ENCODE measurements at regions not wholly inside any gene's neighbourhood (a gene's known extent, or its start where the extent isn't known, plus 50 kb on each side); places are given as distances from the start of the nearest gene placed in this dataset.
"Not testable (repeated sequence)": the region's sequence is repeated elsewhere in the genome, so short reads cannot be mapped to it uniquely, and the experiment has no call there.

DNA sequence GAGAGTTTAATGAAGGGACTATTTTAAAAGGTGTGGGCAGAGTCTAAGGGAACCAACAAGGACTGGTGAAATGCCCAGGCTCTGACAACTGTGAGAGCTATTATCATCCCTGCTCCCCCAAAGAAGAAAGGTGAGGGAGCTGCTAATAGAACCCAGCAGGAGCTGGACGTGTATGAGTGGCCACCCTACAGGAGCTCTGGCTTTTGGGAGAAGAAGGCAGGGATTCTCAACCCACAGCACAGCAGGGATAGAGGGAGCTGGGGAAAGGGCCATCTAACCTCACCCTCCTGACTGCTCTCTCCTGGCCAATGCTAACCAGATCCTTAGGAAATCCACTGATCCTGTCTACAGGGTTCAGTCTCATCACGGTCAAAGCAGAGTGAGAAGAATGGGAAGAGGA lies 57.1 kb downstream of the GRIN2B start:
- H3K27me3 ChIP-seq (ENCODE audit: control insufficient read depth in 1 of 2, insufficient read depth in 2 of 2, low read length in 2 of 2): no peaks in the 10 kb centered on the region
- H3K9ac ChIP-seq (ENCODE audit: low read length in 2 of 2): no peak overlapping the region
- H3K4me1 ChIP-seq (ENCODE audit: control insufficient read depth, insufficient read depth, low read length): no peaks in the 10 kb centered on the region
- H3K4me3 ChIP-seq (ENCODE audit: low read length in 2 of 2): no peak overlapping the region
- no peaks in the 10 kb centered on the region for H3K36me3 ChIP-seq (ENCODE audit: control insufficient read depth in 2 of 2, insufficient read depth in 2 of 2, low read length in 2 of 2)
- H3K9me3 ChIP-seq (ENCODE audit: control insufficient read depth in 2 of 2, low read length in 2 of 2): no peaks in the 10 kb centered on the region
- H3K27ac ChIP-seq (ENCODE audit: low read length): no peak overlapping the region

DNA sequence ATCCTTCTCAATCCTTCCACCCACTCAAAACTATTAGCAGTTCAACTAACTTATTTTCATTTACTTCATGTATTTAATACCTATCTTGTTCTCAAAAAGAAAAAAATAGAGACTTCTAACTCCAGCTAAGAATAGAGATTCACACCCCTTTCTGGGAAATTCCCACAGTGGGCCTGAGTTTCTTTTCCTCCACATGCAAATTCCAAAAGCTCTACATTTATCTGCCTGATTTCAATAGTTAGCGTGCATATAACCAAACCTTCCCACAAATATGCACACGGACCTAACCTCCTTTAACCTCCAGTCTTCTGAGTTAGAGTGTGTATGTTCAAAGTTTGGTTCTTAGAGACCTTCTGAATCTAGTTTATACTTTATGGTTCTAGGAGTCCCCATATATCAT lies 62.5 kb downstream of the GRIN2B start:
- no peaks in the 10 kb centered on the region for H3K27me3 ChIP-seq (ENCODE audit: control insufficient read depth in 1 of 2, insufficient read depth in 2 of 2, low read length in 2 of 2)
- no peaks in the 10 kb centered on the region for H3K4me1 ChIP-seq (ENCODE audit: control insufficient read depth, insufficient read depth, low read length)
- no peak overlapping the region for H3K4me3 ChIP-seq (ENCODE audit: low read length in 2 of 2)
- H3K27ac ChIP-seq (ENCODE audit: low read length): no peak overlapping the region
- no peak overlapping the region for H3K9ac ChIP-seq (ENCODE audit: low read length in 2 of 2)
- H3K9me3 ChIP-seq (ENCODE audit: control insufficient read depth in 2 of 2, low read length in 2 of 2): no peaks in the 10 kb centered on the region
- no peaks in the 10 kb centered on the region for H3K36me3 ChIP-seq (ENCODE audit: control insufficient read depth in 2 of 2, insufficient read depth in 2 of 2, low read length in 2 of 2)

DNA sequence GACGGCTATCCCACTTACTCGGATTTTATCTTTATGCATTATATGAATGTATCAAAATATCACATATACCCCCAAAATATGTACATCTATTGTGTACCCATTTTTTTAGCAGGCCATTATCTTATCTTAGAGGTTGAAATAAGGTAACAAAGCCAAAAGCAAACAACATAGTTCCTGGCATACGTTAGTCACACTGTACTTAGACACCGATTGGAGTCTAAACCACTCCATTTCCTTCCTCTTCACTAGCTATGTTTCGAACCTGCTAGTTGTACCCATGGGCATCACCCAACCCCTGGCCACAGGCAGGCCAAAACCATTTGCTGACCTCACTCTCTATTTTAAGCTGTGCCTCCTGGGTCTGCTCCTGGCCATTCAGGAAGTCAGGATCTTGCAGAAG lies 66.3 kb downstream of the GRIN2B start:
- H3K4me3 ChIP-seq (ENCODE audit: low read length in 2 of 2): no peak overlapping the region
- H3K4me1 ChIP-seq (ENCODE audit: control insufficient read depth, insufficient read depth, low read length): no peaks in the 10 kb centered on the region
- H3K27me3 ChIP-seq (ENCODE audit: control insufficient read depth in 1 of 2, insufficient read depth in 2 of 2, low read length in 2 of 2): no peaks in the 10 kb centered on the region
- no peaks in the 10 kb centered on the region for H3K36me3 ChIP-seq (ENCODE audit: control insufficient read depth in 2 of 2, insufficient read depth in 2 of 2, low read length in 2 of 2)
- H3K9ac ChIP-seq (ENCODE audit: low read length in 2 of 2): no peak overlapping the region
- no peaks in the 10 kb centered on the region for H3K9me3 ChIP-seq (ENCODE audit: control insufficient read depth in 2 of 2, low read length in 2 of 2)
- no peak overlapping the region for H3K27ac ChIP-seq (ENCODE audit: low read length)

DNA sequence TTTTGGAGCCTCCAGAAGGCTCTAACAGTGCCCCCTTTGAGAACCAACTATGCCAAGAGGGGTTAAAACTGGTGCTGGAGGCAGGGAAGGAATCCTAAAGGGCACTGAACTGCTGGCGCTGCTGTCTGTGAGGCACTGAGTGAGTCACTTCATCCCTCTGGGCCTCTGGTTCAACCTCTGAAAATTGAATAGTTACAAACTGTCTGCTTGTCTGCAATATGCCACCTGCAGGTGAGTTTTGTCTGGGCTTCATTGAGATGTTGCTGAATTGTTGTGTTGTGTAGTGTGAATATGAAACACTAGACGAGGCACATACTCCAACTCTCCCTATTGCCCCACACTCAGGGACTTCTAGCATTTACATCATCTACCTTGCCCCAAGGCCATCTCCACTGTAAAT lies 68.0 kb downstream of the GRIN2B start:
- H3K27ac ChIP-seq (ENCODE audit: low read length): no peak overlapping the region
- H3K4me1 ChIP-seq (ENCODE audit: control insufficient read depth, insufficient read depth, low read length): no peaks in the 10 kb centered on the region

DNA sequence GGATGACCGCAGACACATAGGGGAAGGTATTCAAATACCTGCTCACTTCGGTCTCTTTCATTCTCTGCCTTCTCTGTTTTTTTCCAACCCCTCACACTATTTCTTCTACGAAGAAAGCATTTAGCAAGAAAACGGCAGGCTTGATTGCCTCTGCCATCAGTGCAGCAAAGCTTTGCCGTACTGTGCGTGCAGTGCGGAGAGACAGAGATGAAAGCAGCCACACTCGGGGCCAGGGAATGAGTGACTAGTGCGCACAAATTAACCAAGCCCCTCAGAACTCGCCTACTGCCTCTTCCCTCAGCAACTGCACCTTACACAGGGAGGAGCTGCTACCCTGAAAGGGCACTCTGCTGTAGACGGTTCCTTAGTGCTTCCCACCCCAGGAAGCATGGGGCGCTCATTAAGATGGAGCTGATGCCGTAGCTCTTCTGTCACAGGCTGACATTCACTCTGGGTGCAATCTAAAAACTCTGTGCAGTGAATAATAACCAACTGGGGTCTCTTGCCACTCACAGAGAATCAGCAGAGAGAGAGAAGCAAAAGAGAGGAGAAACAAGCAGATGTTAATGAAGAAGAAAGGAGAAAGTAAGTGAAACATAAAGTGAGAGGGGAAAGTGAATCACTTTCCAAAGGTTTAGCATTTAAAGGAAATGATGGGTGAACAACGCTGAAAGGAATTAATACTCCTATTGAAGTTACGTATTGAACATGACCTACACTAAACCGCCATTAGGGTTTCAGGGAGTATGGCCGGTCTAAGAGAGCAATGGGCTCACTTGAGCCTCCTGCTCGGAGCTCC lies 69.4 kb downstream of the GRIN2B start:
- Histone ChIP-seq H3K36me3 (ENCODE audit: control insufficient read depth in 2 of 2, insufficient read depth in 2 of 2, low read length in 2 of 2) (no peaks in the 10 kb centered on the region), H3K9me3 (ENCODE audit: control insufficient read depth in 2 of 2, low read length in 2 of 2) (no peaks in the 10 kb centered on the region), H3K9ac (ENCODE audit: low read length in 2 of 2) (no peak overlapping the region), H3K27ac (ENCODE audit: low read length) (no peak overlapping the region), H3K4me1 (ENCODE audit: control insufficient read depth, insufficient read depth, low read length) (no peaks in the 10 kb centered on the region), H3K27me3 (ENCODE audit: control insufficient read depth in 1 of 2, insufficient read depth in 2 of 2, low read length in 2 of 2) (no peaks in the 10 kb centered on the region), H3K4me3 (ENCODE audit: low read length in 2 of 2) (no peak overlapping the region)

More for the DNA sequence above, 68.0 kb downstream of the GRIN2B start:
- Histone ChIP-seq H3K9ac (ENCODE audit: low read length in 2 of 2) (no peak overlapping the region), H3K4me3 (ENCODE audit: low read length in 2 of 2) (no peak overlapping the region), H3K36me3 (ENCODE audit: control insufficient read depth in 2 of 2, insufficient read depth in 2 of 2, low read length in 2 of 2) (no peaks in the 10 kb centered on the region), H3K9me3 (ENCODE audit: control insufficient read depth in 2 of 2, low read length in 2 of 2) (no peaks in the 10 kb centered on the region), H3K27me3 (ENCODE audit: control insufficient read depth in 1 of 2, insufficient read depth in 2 of 2, low read length in 2 of 2) (no peaks in the 10 kb centered on the region)

DNA sequence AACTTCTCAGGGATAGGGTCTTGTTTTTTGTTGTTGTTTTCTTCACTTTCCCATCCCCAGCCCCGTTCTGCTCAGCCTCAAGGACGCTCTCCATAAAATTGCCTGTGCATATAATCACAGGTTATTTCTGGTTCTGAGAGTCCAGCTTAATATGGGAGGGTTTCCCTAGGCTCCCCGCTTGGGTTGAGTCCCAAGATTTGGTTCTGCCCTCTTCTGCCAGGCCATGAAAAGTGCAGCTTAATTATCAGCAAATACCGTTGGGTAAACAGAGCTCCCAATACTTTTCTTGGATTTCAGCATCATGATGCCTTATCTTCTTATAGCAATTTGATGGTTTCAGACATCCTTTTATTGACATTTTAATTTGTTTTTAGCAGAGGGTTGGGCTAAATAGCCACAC lies 75.6 kb downstream of the GRIN2B start:
- H3K27me3 ChIP-seq (ENCODE audit: control insufficient read depth in 1 of 2, insufficient read depth in 2 of 2, low read length in 2 of 2): no peaks in the 10 kb centered on the region
- H3K9me3 ChIP-seq (ENCODE audit: control insufficient read depth in 2 of 2, low read length in 2 of 2): no peaks in the 10 kb centered on the region
- H3K36me3 ChIP-seq (ENCODE audit: control insufficient read depth in 2 of 2, insufficient read depth in 2 of 2, low read length in 2 of 2): no peaks in the 10 kb centered on the region
- H3K27ac ChIP-seq (ENCODE audit: low read length): no peak overlapping the region
- no peak overlapping the region for H3K9ac ChIP-seq (ENCODE audit: low read length in 2 of 2)
- H3K4me3 ChIP-seq (ENCODE audit: low read length in 2 of 2): no peak overlapping the region
- H3K4me1 ChIP-seq (ENCODE audit: control insufficient read depth, insufficient read depth, low read length): no peaks in the 10 kb centered on the region

DNA sequence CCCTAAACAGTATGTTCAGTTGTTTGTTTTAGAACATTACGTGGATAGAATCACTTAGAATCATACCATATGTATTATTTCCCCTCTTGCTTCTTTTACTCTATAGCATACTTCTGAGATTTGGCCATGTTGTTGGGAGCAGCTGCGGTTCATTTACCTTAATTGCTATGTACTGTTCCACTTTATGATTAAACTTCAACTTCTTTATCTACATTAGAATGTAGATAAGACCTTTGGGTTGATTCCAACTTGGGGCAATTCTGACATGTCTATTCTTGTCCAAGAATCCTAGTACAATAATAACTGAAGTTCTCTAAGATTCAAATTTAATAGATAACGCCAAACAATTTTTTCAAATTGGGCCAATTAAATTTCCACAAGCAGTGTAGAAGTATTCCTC lies 80.7 kb downstream of the GRIN2B start:
- Histone ChIP-seq H3K9me3 (ENCODE audit: control insufficient read depth in 2 of 2, low read length in 2 of 2) (no peaks in the 10 kb centered on the region), H3K27ac (ENCODE audit: low read length) (no peak overlapping the region), H3K4me1 (ENCODE audit: control insufficient read depth, insufficient read depth, low read length) (no peaks in the 10 kb centered on the region), H3K4me3 (ENCODE audit: low read length in 2 of 2) (no peak overlapping the region), H3K9ac (ENCODE audit: low read length in 2 of 2) (no peak overlapping the region), H3K36me3 (ENCODE audit: control insufficient read depth in 2 of 2, insufficient read depth in 2 of 2, low read length in 2 of 2) (no peaks in the 10 kb centered on the region), H3K27me3 (ENCODE audit: control insufficient read depth in 1 of 2, insufficient read depth in 2 of 2, low read length in 2 of 2) (no peaks in the 10 kb centered on the region)

DNA sequence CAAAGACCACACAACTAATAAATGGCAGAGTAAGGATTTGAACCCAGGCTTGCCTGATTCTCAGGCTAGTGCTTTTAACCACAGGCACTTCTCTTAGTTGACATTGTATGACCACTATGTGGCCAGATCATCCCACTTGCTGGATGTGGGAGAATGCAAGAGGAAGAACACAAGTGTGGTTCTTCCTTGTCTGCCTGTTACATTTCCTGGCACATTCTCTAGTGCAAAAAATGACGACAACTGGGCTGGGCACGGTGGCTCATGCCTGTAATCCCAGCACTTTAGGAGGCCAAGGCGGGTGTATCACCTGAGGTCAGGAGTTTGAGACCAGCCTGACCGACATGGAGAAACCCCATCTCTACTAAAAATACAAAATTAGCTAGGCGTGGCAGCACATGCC lies 83.0 kb downstream of the GRIN2B start:
- H3K4me1 ChIP-seq (ENCODE audit: control insufficient read depth, insufficient read depth, low read length); H3K4me3 ChIP-seq (ENCODE audit: low read length in 2 of 2); H3K9ac ChIP-seq (ENCODE audit: low read length in 2 of 2); H3K9me3 ChIP-seq (ENCODE audit: control insufficient read depth in 2 of 2, low read length in 2 of 2); H3K27ac ChIP-seq (ENCODE audit: low read length); H3K36me3 ChIP-seq (ENCODE audit: control insufficient read depth in 2 of 2, insufficient read depth in 2 of 2, low read length in 2 of 2); H3K27me3 ChIP-seq (ENCODE audit: control insufficient read depth in 1 of 2, insufficient read depth in 2 of 2, low read length in 2 of 2): not testable (repeated sequence)

DNA sequence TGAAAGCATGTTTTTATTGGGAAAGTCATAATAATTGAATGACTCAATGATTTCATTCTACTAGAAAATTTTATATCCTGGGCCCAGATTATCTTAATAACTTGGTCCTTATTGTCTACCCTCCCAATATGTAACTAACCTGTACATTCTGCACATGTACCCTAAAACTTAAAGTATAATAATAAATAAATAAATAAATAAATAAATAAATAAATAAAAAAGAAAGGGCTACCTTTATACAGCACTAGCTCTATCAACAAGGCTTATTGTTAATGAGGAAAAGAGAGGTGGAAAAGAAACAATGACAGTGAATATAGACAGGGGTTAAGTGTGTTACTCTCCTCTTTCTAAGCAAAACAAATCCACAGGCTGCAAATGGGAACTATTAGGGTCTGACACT lies 83.6 kb downstream of the GRIN2B start:
- no peak overlapping the region for H3K27ac ChIP-seq (ENCODE audit: low read length)
- no peaks in the 10 kb centered on the region for H3K36me3 ChIP-seq (ENCODE audit: control insufficient read depth in 2 of 2, insufficient read depth in 2 of 2, low read length in 2 of 2)
- no peak overlapping the region for H3K9ac ChIP-seq (ENCODE audit: low read length in 2 of 2)
- no peaks in the 10 kb centered on the region for H3K9me3 ChIP-seq (ENCODE audit: control insufficient read depth in 2 of 2, low read length in 2 of 2)
- no peaks in the 10 kb centered on the region for H3K4me1 ChIP-seq (ENCODE audit: control insufficient read depth, insufficient read depth, low read length)
- H3K4me3 ChIP-seq (ENCODE audit: low read length in 2 of 2): no peak overlapping the region
- H3K27me3 ChIP-seq (ENCODE audit: control insufficient read depth in 1 of 2, insufficient read depth in 2 of 2, low read length in 2 of 2): no peaks in the 10 kb centered on the region

DNA sequence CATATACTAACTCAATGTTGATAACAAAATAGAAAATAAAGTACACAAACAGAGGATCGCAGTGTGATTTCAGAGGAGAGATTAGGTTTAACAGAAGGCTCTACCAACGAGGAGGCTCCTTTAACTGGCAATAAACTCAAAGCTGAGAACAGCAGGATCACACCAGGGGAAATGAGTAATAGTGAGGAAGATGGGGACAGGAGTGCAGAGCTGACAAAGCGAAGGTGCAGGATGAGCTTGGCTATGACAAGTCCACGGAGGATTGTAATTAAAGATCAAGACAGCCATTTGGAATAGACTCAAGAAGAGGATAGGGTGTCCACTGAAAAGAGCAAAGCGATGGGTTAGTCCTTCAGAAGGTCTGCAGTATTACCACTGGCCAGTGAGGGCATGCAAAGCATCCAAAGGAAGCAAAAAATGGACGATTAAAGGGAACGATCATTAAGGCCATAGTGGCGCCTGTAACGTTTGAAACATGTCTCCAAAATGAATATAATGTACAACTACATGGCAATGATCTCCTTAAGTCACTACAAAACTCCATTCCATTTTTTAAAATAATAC lies 85.3 kb downstream of the GRIN2B start:
- Histone ChIP-seq H3K27me3 (ENCODE audit: control insufficient read depth in 1 of 2, insufficient read depth in 2 of 2, low read length in 2 of 2) (no peaks in the 10 kb centered on the region), H3K36me3 (ENCODE audit: control insufficient read depth in 2 of 2, insufficient read depth in 2 of 2, low read length in 2 of 2) (no peaks in the 10 kb centered on the region), H3K27ac (ENCODE audit: low read length) (no peak overlapping the region), H3K4me3 (ENCODE audit: low read length in 2 of 2) (no peak overlapping the region), H3K4me1 (ENCODE audit: control insufficient read depth, insufficient read depth, low read length) (no peaks in the 10 kb centered on the region), H3K9ac (ENCODE audit: low read length in 2 of 2) (no peak overlapping the region), H3K9me3 (ENCODE audit: control insufficient read depth in 2 of 2, low read length in 2 of 2) (no peaks in the 10 kb centered on the region)

DNA sequence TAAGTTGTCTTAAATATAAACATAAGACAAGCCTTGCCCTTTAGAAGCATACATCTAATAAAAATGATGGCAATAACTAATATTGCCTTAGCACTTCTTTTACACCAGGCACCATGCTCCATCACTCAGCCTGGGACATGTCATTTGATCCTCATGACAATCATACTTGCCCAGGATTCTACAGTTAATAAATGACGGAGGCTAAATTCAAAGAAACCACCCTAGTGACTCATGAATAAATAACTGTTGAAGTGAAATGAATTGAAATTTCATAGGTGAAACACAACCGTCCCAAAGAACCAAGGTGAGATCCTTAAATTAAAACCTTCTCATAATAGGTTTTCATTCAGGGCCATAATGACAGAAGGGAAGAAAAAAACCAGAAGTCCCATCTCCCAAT lies 89.5 kb downstream of the GRIN2B start:
- no peak overlapping the region for H3K27ac ChIP-seq (ENCODE audit: low read length)
- no peaks in the 10 kb centered on the region for H3K9me3 ChIP-seq (ENCODE audit: control insufficient read depth in 2 of 2, low read length in 2 of 2)
- H3K4me3 ChIP-seq (ENCODE audit: low read length in 2 of 2): no peak overlapping the region
- H3K36me3 ChIP-seq (ENCODE audit: control insufficient read depth in 2 of 2, insufficient read depth in 2 of 2, low read length in 2 of 2): no peaks in the 10 kb centered on the region
- H3K4me1 ChIP-seq (ENCODE audit: control insufficient read depth, insufficient read depth, low read length): no peaks in the 10 kb centered on the region
- no peak overlapping the region for H3K9ac ChIP-seq (ENCODE audit: low read length in 2 of 2)
- H3K27me3 ChIP-seq (ENCODE audit: control insufficient read depth in 1 of 2, insufficient read depth in 2 of 2, low read length in 2 of 2): peaks cover 0 to 3% of the 10 kb centered on the region in 2 donors
